Epithelial cell of proximal tubule (primary cell): ENCODE measurements at regions not wholly inside any gene's neighbourhood (a gene's known extent, or its start where the extent isn't known, plus 50 kb on each side); places are given as distances from the start of the nearest gene placed in this dataset.

Source experiments
- DNase-seq: peaks from one replicate; pipeline ENCODE4 v3.0.0-alpha.2; 2011; ENCODE audit warnings: low read depth
- H3K4me3 ChIP-seq: 2 replicates; pipeline ENCODE4 v1.5.1; 2011; ENCODE audit warnings: low read depth, mild to moderate bottlenecking, low read length
- CTCF ChIP-seq: conservative IDR thresholded peaks from 2 replicates; pipeline ENCODE4 v1.5.1; 2012; ENCODE audit warnings: low read depth, mild to moderate bottlenecking, low read length

GRCh38 chr2:215882689-215883088 lies 130.7 kb downstream of the MREG start:
- TF ChIP-seq CTCF: no peak
- DNase-seq: no peak
- H3K4me3 ChIP-seq: no peak overlapping the region

- TF ChIP-seq CTCF: no peak
- DNase-seq: no peak
- no peak overlapping the region for H3K4me3 ChIP-seq
Observed at GRCh38 chr2:215881582-215881981, 131.8 kb downstream of the MREG start.

- TF ChIP-seq CTCF: no peak
- DNase-seq: no peak
- no peak overlapping the region for H3K4me3 ChIP-seq
Observed at GRCh38 chr2:215880970-215881369, 132.4 kb downstream of the MREG start.

GRCh38 chr2:215879977-215880940 lies 133.1 kb downstream of the MREG start:
- TF ChIP-seq CTCF: no peak
- H3K4me3 ChIP-seq: no peak overlapping the region
- no peak for DNase-seq

GRCh38 chr2:215879331-215879730 lies 134.0 kb downstream of the MREG start:
- no peak for DNase-seq
- no peak for TF ChIP-seq CTCF
- no peak overlapping the region for H3K4me3 ChIP-seq

GRCh38 chr2:215878476-215879063 lies 134.8 kb downstream of the MREG start:
- no peak for DNase-seq
- no peak overlapping the region for H3K4me3 ChIP-seq
- no peak for TF ChIP-seq CTCF
